HG03354 (cell line): ENCODE measurements at regions not wholly inside any gene's neighbourhood (a gene's known extent, or its start where the extent isn't known, plus 50 kb on each side); places are given as distances from the start of the nearest gene placed in this dataset.

Experiments
- ATAC-seq: cut with Tn5 transposase; IDR thresholded peaks from one replicate; pipeline ENCODE4 v1.9.1; 2021; ENCODE audit warnings: mild to moderate bottlenecking; ENCODE audit not compliant: unreplicated experiment, poor library complexity, severe bottlenecking

GRCh38 chr4:138086611-138087041, 155.5 kb downstream of the SLC7A11 start:
- ATAC-seq: no peak

GRCh38 chr4:138085736-138086305, 156.3 kb downstream of the SLC7A11 start:
- no peak for ATAC-seq

- ATAC-seq: no peak
Measured at GRCh38 chr4:138078751-138079520, 163.2 kb downstream of the SLC7A11 start.

GRCh38 chr4:138078253-138078652, 163.9 kb downstream of the SLC7A11 start:
- ATAC-seq: no peak

GRCh38 chr4:138076561-138076960, 165.6 kb downstream of the SLC7A11 start:
- ATAC-seq: no peak

- ATAC-seq: no peak
Measured at GRCh38 chr4:138070816-138071215, 171.3 kb downstream of the SLC7A11 start.

- no peak for ATAC-seq
Measured at GRCh38 chr4:138063581-138063980, 178.6 kb downstream of the SLC7A11 start.

GRCh38 chr4:138062929-138063328, 179.2 kb downstream of the SLC7A11 start:
- ATAC-seq: no peak

GRCh38 chr4:138056541-138056940, 185.6 kb downstream of the SLC7A11 start:
- no peak for ATAC-seq

GRCh38 chr4:138055890-138056289, 186.3 kb downstream of the SLC7A11 start:
- ATAC-seq: no peak

- no peak for ATAC-seq
Measured at GRCh38 chr4:138053641-138054301, 188.4 kb downstream of the SLC7A11 start.

GRCh38 chr4:138052806-138053632, 189.1 kb downstream of the SLC7A11 start:
- no peak for ATAC-seq

- ATAC-seq: no peak
Measured at GRCh38 chr4:138051157-138051556, 191.0 kb downstream of the SLC7A11 start.

GRCh38 chr4:138050601-138051000, 191.5 kb downstream of the SLC7A11 start:
- no peak for ATAC-seq

- ATAC-seq: no peak
Measured at GRCh38 chr4:138049355-138049754, 192.8 kb downstream of the SLC7A11 start.

GRCh38 chr4:138047290-138047689, 194.9 kb downstream of the SLC7A11 start:
- ATAC-seq: no peak

- no peak for ATAC-seq
Measured at GRCh38 chr4:138045036-138045435, 197.1 kb downstream of the SLC7A11 start.

- ATAC-seq: no peak
Measured at GRCh38 chr4:138039010-138039409, 203.1 kb downstream of the SLC7A11 start.

- ATAC-seq: no peak
Measured at GRCh38 chr4:138037696-138038095, 204.5 kb downstream of the SLC7A11 start.

- peak; percentile 100 for ATAC-seq
Measured at GRCh38 chr4:138035781-138036258, 206.3 kb downstream of the SLC7A11 start.
